ENCODE measurements at regions not wholly inside any gene's neighbourhood (a gene's known extent, or its start where the extent isn't known, plus 50 kb on each side); places are given as distances from the start of the nearest gene placed in this dataset.
"Not testable (repeated sequence)": the region's sequence is repeated elsewhere in the genome, so short reads cannot be mapped to it uniquely, and the experiment has no call there.

DNA sequence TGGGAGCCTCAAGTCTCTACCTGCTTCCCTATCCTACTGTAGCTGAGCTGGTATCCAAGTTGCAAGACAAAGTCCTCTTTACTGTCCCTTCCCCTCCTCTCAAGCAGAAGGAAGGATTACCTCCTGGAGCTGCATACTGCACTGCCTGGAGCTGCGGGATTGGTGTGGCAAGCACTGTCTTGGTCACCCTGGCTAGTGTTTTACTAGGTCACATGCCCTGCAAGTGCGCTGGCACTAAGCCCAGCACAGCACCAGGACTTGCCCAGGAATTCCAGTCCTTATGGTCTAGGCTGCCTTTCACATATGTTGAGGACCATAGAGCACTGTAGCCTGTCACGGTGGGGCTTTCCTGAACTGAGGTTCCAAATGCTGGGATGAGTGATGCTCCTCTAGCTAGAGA is 227.3 kb upstream of the ZC4H2 start:
- no peak for DNase-seq (ENCODE audit: extremely low read depth, low read depth)
- no peak overlapping the region for H3K4me3 ChIP-seq (replicated peaks; ENCODE audit: low read depth, low read length)
- TF ChIP-seq, protein P1, sequence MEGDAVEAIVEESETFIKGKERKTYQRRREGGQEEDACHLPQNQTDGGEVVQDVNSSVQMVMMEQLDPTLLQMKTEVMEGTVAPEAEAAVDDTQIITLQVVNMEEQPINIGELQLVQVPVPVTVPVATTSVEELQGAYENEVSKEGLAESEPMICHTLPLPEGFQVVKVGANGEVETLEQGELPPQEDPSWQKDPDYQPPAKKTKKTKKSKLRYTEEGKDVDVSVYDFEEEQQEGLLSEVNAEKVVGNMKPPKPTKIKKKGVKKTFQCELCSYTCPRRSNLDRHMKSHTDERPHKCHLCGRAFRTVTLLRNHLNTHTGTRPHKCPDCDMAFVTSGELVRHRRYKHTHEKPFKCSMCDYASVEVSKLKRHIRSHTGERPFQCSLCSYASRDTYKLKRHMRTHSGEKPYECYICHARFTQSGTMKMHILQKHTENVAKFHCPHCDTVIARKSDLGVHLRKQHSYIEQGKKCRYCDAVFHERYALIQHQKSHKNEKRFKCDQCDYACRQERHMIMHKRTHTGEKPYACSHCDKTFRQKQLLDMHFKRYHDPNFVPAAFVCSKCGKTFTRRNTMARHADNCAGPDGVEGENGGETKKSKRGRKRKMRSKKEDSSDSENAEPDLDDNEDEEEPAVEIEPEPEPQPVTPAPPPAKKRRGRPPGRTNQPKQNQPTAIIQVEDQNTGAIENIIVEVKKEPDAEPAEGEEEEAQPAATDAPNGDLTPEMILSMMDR (IDR thresholded peaks at IDR 0.05; ENCODE audit: low read depth, low read length, missing control alignments): no peak

DNA sequence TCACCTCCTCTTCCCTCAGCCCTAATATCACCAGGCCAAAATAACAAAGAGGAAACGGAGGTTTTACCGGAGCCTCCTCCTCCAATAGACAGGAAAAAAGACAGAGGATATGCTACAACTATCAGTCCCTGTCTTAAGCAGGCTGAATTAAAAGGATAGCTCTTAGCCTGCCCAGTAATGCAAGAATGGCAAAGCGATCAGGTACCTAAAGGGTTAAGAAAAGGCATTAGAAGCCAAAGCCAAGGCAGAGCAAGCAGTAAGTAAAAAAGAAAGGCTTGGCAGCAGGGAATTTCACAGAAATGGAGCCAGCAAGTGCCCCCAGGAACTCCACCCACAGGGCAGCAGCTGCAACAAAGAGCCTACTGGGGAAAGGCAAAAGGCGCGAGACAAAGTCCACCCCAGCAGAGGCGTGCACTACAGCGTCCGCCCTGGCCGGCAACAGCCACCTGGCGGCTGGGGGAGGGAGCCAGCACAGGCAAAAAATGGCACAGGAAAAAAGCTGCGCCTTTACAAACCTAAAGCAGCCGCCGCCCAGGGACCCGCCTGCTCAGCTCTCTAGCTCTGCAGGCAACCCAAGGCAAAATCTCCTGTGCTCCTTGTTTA is 220.6 kb upstream of the ZC4H2 start:
- DNase-seq (ENCODE audit: extremely low read depth, low read depth): no peak
- TF ChIP-seq, protein P1 (IDR thresholded peaks at IDR 0.05; ENCODE audit: low read depth, low read length, missing control alignments): no peak
- no peak overlapping the region for H3K4me3 ChIP-seq (replicated peaks; ENCODE audit: low read depth, low read length)

DNA sequence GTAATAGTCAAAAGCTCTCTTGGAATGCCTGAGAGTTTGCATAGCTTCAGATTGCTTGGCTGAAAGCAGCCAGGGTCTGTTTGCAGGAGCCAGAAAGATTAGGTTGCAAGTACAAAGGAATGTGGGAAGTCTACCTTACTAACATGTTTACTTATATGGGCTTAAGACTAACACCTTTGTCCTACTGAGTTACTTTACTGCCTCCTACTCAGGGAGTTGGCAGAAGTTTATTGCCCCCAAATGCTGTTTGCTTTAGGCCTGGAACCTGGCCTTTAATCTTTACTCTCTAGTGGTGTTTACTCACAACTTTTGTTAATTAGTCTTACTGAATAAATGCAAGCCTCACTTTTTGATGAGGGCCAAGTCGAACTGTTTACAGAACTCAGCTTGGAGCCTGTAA is 219.4 kb upstream of the ZC4H2 start:
- no peak overlapping the region for H3K4me3 ChIP-seq (replicated peaks; ENCODE audit: low read depth, low read length)
- TF ChIP-seq, protein P1 (IDR thresholded peaks at IDR 0.05; ENCODE audit: low read depth, low read length, missing control alignments): no peak
- no peak for DNase-seq (ENCODE audit: extremely low read depth, low read depth)

DNA sequence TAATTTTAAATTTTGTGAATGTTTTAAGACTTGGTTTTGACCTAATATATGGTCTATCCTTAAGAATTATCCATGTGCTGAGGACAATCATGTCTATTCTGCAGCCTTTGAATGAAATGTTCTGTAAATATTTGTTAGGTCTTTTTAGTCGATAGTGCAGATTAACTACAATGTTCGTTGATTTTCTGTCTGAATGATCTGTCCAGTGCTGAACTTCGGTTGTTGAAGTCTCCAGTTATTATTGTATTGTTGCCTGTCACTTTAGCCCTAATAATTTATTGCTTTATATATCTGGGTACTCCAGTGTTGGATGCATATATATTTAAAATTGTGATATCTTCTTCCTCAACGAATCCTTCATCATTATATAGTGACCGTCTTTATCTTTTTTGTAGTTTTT is 218.3 kb upstream of the ZC4H2 start:
- no peak overlapping the region for H3K4me3 ChIP-seq (replicated peaks; ENCODE audit: low read depth, low read length)
- TF ChIP-seq, protein P1 (IDR thresholded peaks at IDR 0.05; ENCODE audit: low read depth, low read length, missing control alignments): no peak

DNA sequence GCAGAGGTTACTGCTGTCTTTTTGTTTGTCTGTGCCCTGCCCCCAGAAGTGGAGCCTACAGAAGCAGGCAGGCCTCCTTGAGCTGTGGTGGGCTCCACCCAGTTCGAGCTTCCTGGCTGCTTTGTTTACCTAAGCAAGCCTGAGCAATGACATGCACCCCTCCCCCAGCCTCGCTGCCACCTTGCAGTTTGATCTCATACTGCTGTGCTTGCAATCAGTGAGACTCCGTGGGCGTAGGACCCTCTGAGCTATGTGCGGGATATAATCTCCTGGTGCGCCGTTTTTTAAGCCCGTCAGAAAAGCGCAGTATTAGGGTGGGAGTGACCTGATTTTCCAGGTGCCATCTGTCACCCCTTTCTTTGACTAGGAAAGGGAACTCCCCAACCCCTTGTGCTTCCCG is 187.1 kb upstream of the ZC4H2 start:
- DNase-seq (ENCODE audit: extremely low read depth, low read depth); H3K4me3 ChIP-seq (replicated peaks; ENCODE audit: low read depth, low read length): not testable (repeated sequence)

More for the DNA sequence above, 218.3 kb upstream of the ZC4H2 start:
- DNase-seq (ENCODE audit: extremely low read depth, low read depth): no peak

DNA sequence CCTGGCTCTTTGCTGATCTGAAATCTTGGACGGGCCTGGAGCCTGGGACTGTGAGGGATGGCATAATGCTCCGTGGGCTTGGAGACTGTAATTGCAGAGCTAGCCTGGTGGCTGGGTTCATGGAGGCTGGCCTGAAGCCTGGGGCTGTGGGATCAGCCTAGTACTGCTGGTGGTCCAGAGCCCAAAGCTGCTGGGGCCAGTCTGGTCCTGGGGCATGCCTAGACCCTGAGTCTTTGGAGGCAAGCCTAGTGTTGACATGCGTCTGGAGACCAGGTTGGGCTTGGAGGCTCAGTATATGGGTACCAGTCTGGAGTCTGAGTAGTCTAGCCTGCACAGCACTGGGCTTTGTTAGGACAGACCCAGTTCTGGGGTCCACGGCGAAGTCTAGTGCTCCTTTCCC is 172.0 kb upstream of the ZC4H2 start:
- DNase-seq (ENCODE audit: extremely low read depth, low read depth): no peak
- TF ChIP-seq, protein P1 (IDR thresholded peaks at IDR 0.05; ENCODE audit: low read depth, low read length, missing control alignments): no peak
- H3K4me3 ChIP-seq (replicated peaks; ENCODE audit: low read depth, low read length): no peak overlapping the region

DNA sequence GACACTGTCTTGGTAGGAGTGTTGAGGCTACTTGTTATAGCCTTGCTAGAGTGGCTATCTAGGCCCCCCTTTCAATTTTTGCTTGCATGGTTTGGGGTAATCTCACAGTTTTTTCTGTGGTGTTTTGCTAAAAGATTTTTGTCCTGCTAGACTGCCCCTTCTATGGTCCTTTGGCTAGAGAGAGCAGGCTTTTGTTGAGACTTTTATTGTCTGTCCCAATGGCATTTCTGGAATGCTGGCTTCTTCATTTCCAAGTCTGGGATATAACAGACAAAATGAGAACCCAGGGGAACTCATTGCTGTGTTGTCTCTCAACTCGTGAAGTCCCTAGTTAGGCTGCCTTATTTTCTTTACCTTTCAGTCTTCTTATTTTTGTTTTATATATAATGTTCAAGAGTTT is 160.2 kb upstream of the ZC4H2 start:
- H3K4me3 ChIP-seq (replicated peaks; ENCODE audit: low read depth, low read length): no peak overlapping the region
- TF ChIP-seq, protein P1 (IDR thresholded peaks at IDR 0.05; ENCODE audit: low read depth, low read length, missing control alignments): no peak
- no peak for DNase-seq (ENCODE audit: extremely low read depth, low read depth)

Measured in HFF-Myc (cell line).